HEK293 (cell line): ENCODE measurements at regions not wholly inside any gene's neighbourhood (a gene's known extent, or its start where the extent isn't known, plus 50 kb on each side); places are given as distances from the start of the nearest gene placed in this dataset.

Experiments
- CTCF ChIA-PET: fragments of 350-600 bp; formaldehyde crosslinking; extraction: SDS; loops from one replicate; lab custom pipeline; 2021; ENCODE audit warnings: antibody characterized with exemption; lab: Yijun Ruan, JAX
- POLR2A ChIA-PET: fragments of 300-600 bp; formaldehyde crosslinking; extraction: SDS; loops from one replicate; lab custom pipeline; 2020; ENCODE audit warnings: antibody characterized with exemption, inconsistent platforms; lab: Yijun Ruan, JAX
- H3K27ac ChIP-seq: fragments of 200-500 bp; sonication (Bioruptor generic); 2 replicates; pipeline ENCODE4 v1.5.1; 2014; ENCODE audit warnings: low read depth, low read length, control low read depth, inconsistent platforms; ENCODE audit errors: extremely low read depth
- H3K36me3 ChIP-seq, 2 experiments: fragments of 200-500 bp in 1 of 2; sonication (Bioruptor generic) in 1 of 2; 1 replicate in 1 of 2; 2 replicates in 1 of 2; pipeline ENCODE4 v1.5.1; 2014 to 2017; ENCODE audit warnings: inconsistent platforms in 2 of 2, low read length in 2 of 2; ENCODE audit not compliant: control insufficient read depth in 2 of 2, insufficient read depth in 1 of 2
- H3K4me1 ChIP-seq: fragments of 200-500 bp; sonication (Bioruptor generic); 2 replicates; pipeline ENCODE4 v1.5.1; 2014; ENCODE audit warnings: mild to moderate bottlenecking, low read length, inconsistent platforms; ENCODE audit not compliant: control insufficient read depth, insufficient read depth
- H3K4me3 ChIP-seq: 2 replicates; pipeline ENCODE4 v1.5.1; 2011; ENCODE audit warnings: low read depth, mild to moderate bottlenecking, control low read depth, low read length, moderate library complexity
- H3K9me3 ChIP-seq: fragments of 200-500 bp; sonication (Bioruptor generic); 2 replicates; pipeline ENCODE4 v1.5.1; 2014; ENCODE audit warnings: low read depth, low read length, inconsistent platforms; ENCODE audit not compliant: control insufficient read depth, insufficient read depth
- EGR2 ChIP-seq: fragments of 450-650 bp; formaldehyde crosslinking; IDR thresholded peaks from 2 replicates; pipeline ENCODE4 v1.5.1; 2016; ENCODE audit warnings: low read depth, missing biosample characterization, missing genetic modification characterization
- GLIS2 ChIP-seq: fragments of 450-650 bp; formaldehyde crosslinking; IDR thresholded peaks from 2 replicates; pipeline ENCODE4 v1.5.1; 2016; ENCODE audit warnings: missing biosample characterization, missing genetic modification characterization
- HOXA7 ChIP-seq: sonication (generic); formaldehyde crosslinking; IDR thresholded peaks from 2 replicates; pipeline ENCODE4 v1.8.1; 2022; ENCODE audit warnings: missing genetic modification reagents, borderline replicate concordance
- SP3 ChIP-seq: fragments of 450-650 bp; formaldehyde crosslinking; IDR thresholded peaks from 2 replicates; pipeline ENCODE4 v1.5.1; 2016; ENCODE audit warnings: missing biosample characterization, missing genetic modification characterization
- YY1 ChIP-seq: fragments of 450-650 bp; formaldehyde crosslinking; IDR thresholded peaks from 2 replicates; pipeline ENCODE4 v1.5.1; 2018; ENCODE audit warnings: missing biosample characterization, missing genetic modification characterization
- ZFP41 ChIP-seq: fragments of 450-650 bp; formaldehyde crosslinking; IDR thresholded peaks from 2 replicates; pipeline ENCODE4 v1.5.1; 2016; ENCODE audit warnings: missing biosample characterization, missing genetic modification characterization, borderline replicate concordance
- ZNF184 ChIP-seq: fragments of 450-650 bp; IDR thresholded peaks from 2 replicates; pipeline ENCODE4 v1.5.1; 2018; ENCODE audit warnings: missing biosample characterization, mild to moderate bottlenecking, missing genetic modification characterization
- ZNF311 ChIP-seq: fragments of 450-650 bp; formaldehyde crosslinking; IDR thresholded peaks from 2 replicates; pipeline ENCODE4 v1.5.1; 2017; ENCODE audit warnings: missing biosample characterization, missing genetic modification characterization, borderline replicate concordance
- ZNF335 ChIP-seq: fragments of 450-650 bp; formaldehyde crosslinking; conservative IDR thresholded peaks from 2 replicates; pipeline ENCODE4 v1.5.1; 2016; ENCODE audit warnings: missing biosample characterization, missing genetic modification characterization
- ZNF37A ChIP-seq: fragments of 450-650 bp; IDR thresholded peaks from 2 replicates; pipeline ENCODE4 v1.5.1; 2018; ENCODE audit warnings: missing biosample characterization, missing genetic modification characterization
- TF ChIP-seq, protein P1 (sequence below): fragments of 450-650 bp; formaldehyde crosslinking; IDR thresholded peaks from 2 replicates; pipeline ENCODE4 v1.5.1; 2017; ENCODE audit warnings: missing biosample characterization, mild to moderate bottlenecking, missing genetic modification characterization, moderate library complexity
- TF ChIP-seq, protein P2 (sequence below): fragments of 450-650 bp; IDR thresholded peaks from 2 replicates; pipeline ENCODE4 v1.5.1; 2018; ENCODE audit warnings: missing biosample characterization, mild to moderate bottlenecking, missing genetic modification characterization
- TF ChIP-seq, protein P3 (sequence below): fragments of 450-650 bp; formaldehyde crosslinking; IDR thresholded peaks from 2 replicates; pipeline ENCODE4 v1.5.1; 2016; ENCODE audit warnings: missing biosample characterization, missing genetic modification characterization

DNA sequence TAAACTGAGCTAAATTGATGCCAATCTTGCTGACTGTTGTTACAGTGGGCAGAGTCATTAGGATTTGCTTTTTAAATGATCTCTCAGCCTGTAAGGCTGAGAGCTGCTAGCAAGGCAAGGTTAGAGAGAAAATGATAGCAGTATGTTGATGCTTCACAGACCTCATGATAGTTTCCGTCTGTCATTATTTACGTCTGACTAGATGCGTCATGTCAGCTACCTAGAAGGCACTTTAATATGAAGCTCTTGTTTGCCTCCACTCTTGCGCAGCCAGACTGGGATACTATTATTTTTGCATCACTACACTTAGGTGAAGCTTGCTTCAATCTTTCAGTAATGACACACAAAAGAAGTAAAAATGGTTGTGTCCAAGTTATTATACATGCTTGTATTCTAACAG, 313.8 kb downstream of the LNPK start (continued):
- TF ChIP-seq ZNF311 (tag by site-specific recombination) (no peak), GLIS2 (no peak)
- TF ChIP-seq, all 188 proteins: peak for 0

DNA sequence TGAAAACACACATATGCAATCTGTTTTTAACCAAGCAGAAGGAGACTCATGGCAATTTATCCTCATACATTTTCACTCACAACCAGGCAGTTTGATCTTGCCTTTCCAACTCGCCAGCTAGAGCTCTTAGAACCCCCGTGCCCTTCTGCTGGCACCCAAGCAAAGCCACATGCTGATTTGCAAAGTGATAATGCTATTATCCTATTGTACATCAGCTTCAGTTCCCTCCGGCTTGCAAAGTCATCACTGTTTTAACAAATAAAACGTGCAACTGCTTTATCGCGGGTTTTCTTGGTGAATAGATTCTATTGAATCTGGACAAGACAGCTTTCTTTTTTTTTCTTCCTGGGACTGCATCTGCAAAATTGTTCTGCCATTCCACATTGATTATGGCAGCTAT, 314.6 kb downstream of the LNPK start:
- no peaks in the 10 kb centered on the region for H3K36me3 ChIP-seq
- CTCF ChIA-PET, result interaction anchor here (0.7 to 4.7 kb wide), 4 partner anchors 320 to 399 kb away, joined by 3 to 44 read pairs (median 4); no protein-coding TSS in a partner anchor
- H3K4me3 ChIP-seq, result no peak overlapping the region
- H3K27ac ChIP-seq, result no peak overlapping the region
- no peaks in the 10 kb centered on the region for H3K4me1 ChIP-seq
- TF ChIP-seq ZNF184 (tag by site-specific recombination), result no peak
- TF ChIP-seq, protein P1, sequence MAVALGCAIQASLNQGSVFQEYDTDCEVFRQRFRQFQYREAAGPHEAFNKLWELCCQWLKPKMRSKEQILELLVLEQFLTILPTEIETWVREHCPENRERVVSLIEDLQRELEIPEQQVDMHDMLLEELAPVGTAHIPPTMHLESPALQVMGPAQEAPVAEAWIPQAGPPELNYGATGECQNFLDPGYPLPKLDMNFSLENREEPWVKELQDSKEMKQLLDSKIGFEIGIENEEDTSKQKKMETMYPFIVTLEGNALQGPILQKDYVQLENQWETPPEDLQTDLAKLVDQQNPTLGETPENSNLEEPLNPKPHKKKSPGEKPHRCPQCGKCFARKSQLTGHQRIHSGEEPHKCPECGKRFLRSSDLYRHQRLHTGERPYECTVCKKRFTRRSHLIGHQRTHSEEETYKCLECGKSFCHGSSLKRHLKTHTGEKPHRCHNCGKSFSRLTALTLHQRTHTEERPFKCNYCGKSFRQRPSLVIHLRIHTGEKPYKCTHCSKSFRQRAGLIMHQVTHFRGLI (tag by site-specific recombination), result 0 out of 2 replicates have a peak, but pooled peaks have one; percentile 16
- no peaks in the 10 kb centered on the region for H3K9me3 ChIP-seq
- POLR2A ChIA-PET, result no interaction called here

DNA sequence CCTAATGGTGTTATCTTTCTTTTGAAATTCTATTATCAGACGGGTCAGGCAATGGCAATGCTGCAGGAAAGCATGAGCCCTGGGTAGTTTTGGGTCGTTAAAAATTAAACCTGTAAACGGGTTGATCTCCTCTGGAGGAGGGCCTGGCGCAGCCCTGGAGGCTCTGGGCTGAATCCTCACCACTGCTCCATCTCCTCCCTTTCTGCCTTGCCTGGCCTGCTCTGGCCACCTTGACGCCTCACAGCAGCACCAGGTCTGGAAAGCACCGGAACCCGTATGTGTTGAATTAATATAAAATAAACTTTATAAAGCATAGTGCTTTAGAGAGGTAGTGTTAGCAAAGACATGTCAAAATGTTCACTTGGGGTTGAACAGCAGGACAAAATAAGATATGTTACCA, 316.1 kb downstream of the LNPK start:
- Histone ChIP-seq H3K36me3 (no peaks in the 10 kb centered on the region), H3K27ac (no peak overlapping the region), H3K9me3 (no peaks in the 10 kb centered on the region), H3K4me1 (no peaks in the 10 kb centered on the region), H3K4me3 (no peak overlapping the region)
- TF ChIP-seq, protein P2, sequence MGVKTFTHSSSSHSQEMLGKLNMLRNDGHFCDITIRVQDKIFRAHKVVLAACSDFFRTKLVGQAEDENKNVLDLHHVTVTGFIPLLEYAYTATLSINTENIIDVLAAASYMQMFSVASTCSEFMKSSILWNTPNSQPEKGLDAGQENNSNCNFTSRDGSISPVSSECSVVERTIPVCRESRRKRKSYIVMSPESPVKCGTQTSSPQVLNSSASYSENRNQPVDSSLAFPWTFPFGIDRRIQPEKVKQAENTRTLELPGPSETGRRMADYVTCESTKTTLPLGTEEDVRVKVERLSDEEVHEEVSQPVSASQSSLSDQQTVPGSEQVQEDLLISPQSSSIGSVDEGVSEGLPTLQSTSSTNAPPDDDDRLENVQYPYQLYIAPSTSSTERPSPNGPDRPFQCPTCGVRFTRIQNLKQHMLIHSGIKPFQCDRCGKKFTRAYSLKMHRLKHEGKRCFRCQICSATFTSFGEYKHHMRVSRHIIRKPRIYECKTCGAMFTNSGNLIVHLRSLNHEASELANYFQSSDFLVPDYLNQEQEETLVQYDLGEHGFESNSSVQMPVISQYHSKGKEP (tag by site-specific recombination), result no peak
- TF ChIP-seq, protein P3, sequence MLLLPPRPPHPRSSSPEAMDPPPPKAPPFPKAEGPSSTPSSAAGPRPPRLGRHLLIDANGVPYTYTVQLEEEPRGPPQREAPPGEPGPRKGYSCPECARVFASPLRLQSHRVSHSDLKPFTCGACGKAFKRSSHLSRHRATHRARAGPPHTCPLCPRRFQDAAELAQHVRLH, result no peak
- TF ChIP-seq YY1 (tag by site-specific recombination) (no peak), ZNF37A (tag by site-specific recombination) (no peak)
- CTCF ChIA-PET, result interaction anchor here (0.6 to 0.8 kb wide), 3 partner anchors 66 to 400 kb away, joined by 3 to 4 read pairs (median 3); no protein-coding TSS in a partner anchor
- POLR2A ChIA-PET, result no interaction called here

DNA sequence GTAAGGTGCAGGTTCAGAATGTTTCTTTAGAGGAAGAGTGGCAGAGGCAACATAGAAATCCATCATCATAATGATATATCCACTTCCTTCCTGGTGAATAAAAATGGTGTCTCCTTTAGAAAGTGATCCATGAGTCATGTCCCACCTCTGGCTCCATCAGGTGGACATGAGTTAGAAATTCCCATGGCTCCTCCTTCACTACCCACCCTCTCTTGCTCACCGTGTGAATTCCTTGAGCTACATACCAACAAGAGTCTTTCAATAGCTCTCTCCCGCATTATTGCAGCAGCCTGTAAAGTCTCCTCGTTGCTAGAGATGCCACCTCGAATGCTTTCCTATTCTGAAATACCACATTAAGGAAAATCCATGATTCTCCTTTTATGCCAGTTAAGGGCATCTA, 317.6 kb downstream of the LNPK start:
- Histone ChIP-seq H3K4me1 (no peaks in the 10 kb centered on the region), H3K27ac (no peak overlapping the region), H3K36me3 (no peaks in the 10 kb centered on the region), H3K4me3 (no peak overlapping the region), H3K9me3 (no peaks in the 10 kb centered on the region)
- TF ChIP-seq HOXA7 (CRISPR knock-in tag), result no peak
- no peak for TF ChIP-seq EGR2 (tag by site-specific recombination)
- no peak for TF ChIP-seq SP3
- CTCF ChIA-PET, result interaction anchor here (0.6 to 2.2 kb wide), 3 partner anchors 316 to 412 kb away, joined by 3 to 6 read pairs (median 3); no protein-coding TSS in a partner anchor
- POLR2A ChIA-PET, result no interaction called here

DNA sequence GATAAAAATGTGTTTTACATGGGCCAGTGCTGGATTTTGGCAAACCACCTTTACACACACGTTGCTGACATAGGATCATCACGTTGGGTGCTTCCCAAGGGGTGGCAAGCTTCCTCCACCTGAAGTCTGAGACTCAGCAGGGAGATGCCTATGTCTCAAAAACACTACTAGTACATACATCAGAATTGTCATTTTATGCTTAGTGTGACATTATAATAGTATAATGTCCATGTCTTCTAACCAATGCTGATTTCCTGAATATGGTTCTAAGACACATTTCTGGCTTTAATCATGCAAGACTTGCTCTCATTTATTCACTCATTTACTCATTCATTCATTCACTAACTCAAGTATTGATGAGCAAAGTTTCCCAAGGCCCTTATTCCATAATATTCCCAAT, 322.3 kb downstream of the LNPK start:
- Histone ChIP-seq H3K4me1 (no peaks in the 10 kb centered on the region), H3K4me3 (no peak overlapping the region), H3K27ac (no peak overlapping the region), H3K9me3 (no peaks in the 10 kb centered on the region), H3K36me3 (no peaks in the 10 kb centered on the region)
- ChIA-PET CTCF (interaction anchor here (0.7 to 1.5 kb wide), 3 partner anchors 10 to 409 kb away, joined by 3 to 4 read pairs (median 3); no protein-coding TSS in a partner anchor), POLR2A (no interaction called here)
- TF ChIP-seq ZFP41 (no peak), ZNF335 (tag by site-specific recombination) (no peak)
